ENCODE measurements at regions not wholly inside any gene's neighbourhood (a gene's known extent, or its start where the extent isn't known, plus 50 kb on each side); places are given as distances from the start of the nearest gene placed in this dataset.

- TF ChIP-seq POLR2A (IDR thresholded peaks at IDR 0.05; ENCODE audit: low read depth, low read length) (no peak), TAF1 (IDR thresholded peaks at IDR 0.05; ENCODE audit: borderline replicate concordance, low read depth, low read length) (no peak), POLR2AphosphoS5 (IDR thresholded peaks at IDR 0.05; ENCODE audit: low read depth, low read length) (no peak)
Measured at GRCh38 chr6:76888351-76888750, 574.9 kb downstream of the HTR1B start.
